Trophoblast cell (in vitro differentiated cells and primary cell): ENCODE measurements at regions not wholly inside any gene's neighbourhood (a gene's known extent, or its start where the extent isn't known, plus 50 kb on each side); places are given as distances from the start of the nearest gene placed in this dataset.

Experiments
- DNase-seq, 2 donors: peaks; one replicate each; pipeline ENCODE4 v3.0.0-alpha.2; 2016
- H2AFZ ChIP-seq: 2 replicates; pipeline ENCODE4 v1.6.1; 2013; ENCODE audit warnings: low read length, moderate library complexity, mild to moderate bottlenecking; ENCODE audit not compliant: insufficient read depth, poor library complexity
- H2AK5ac ChIP-seq: 2 replicates; pipeline ENCODE4 v1.6.1; 2013; ENCODE audit warnings: mild to moderate bottlenecking, low read length
- H2BK120ac ChIP-seq: 2 replicates; pipeline ENCODE4 v1.6.1; 2013; ENCODE audit warnings: low read length, mild to moderate bottlenecking, moderate library complexity; ENCODE audit not compliant: insufficient read depth, poor library complexity
- H2BK12ac ChIP-seq: 2 replicates; pipeline ENCODE4 v1.6.1; 2013; ENCODE audit warnings: mild to moderate bottlenecking, low read length, moderate library complexity
- H2BK5ac ChIP-seq: 2 replicates; pipeline ENCODE4 v1.6.1; 2013; ENCODE audit warnings: low read length, low read depth, moderate library complexity, mild to moderate bottlenecking; ENCODE audit not compliant: poor library complexity
- H3K14ac ChIP-seq: 2 replicates; pipeline ENCODE4 v1.6.1; 2013; ENCODE audit warnings: mild to moderate bottlenecking, low read length
- H3K18ac ChIP-seq: 2 replicates; pipeline ENCODE4 v1.6.1; 2013; ENCODE audit warnings: mild to moderate bottlenecking, low read length
- H3K23ac ChIP-seq: 2 replicates; pipeline ENCODE4 v1.6.1; 2013; ENCODE audit warnings: low read length
- H3K27ac ChIP-seq: 2 replicates; pipeline ENCODE4 v1.5.1; 2013; ENCODE audit warnings: low read depth, mild to moderate bottlenecking, inconsistent platforms, low read length, moderate library complexity
- H3K27me3 ChIP-seq: 2 replicates; pipeline ENCODE4 v1.6.1; 2013; ENCODE audit warnings: inconsistent platforms, mild to moderate bottlenecking, low read length, moderate library complexity; ENCODE audit not compliant: insufficient read depth
- H3K36me3 ChIP-seq, 2 experiments: 1 replicate in 1 of 2; 2 replicates in 1 of 2; pipeline ENCODE4 v1.6.1; 2013; ENCODE audit warnings: low read length in 2 of 2, mild to moderate bottlenecking in 2 of 2, moderate library complexity in 1 of 2; ENCODE audit not compliant: insufficient read depth in 2 of 2, control insufficient read depth in 1 of 2
- H3K4ac ChIP-seq: 2 replicates; pipeline ENCODE4 v1.6.1; 2013; ENCODE audit warnings: low read depth, mild to moderate bottlenecking, low read length, moderate library complexity
- H3K4me1 ChIP-seq, 2 experiments: 1 replicate in 1 of 2; 2 replicates in 1 of 2; pipeline ENCODE4 v1.6.1; 2013; ENCODE audit warnings: low read length in 2 of 2, mild to moderate bottlenecking in 2 of 2, moderate library complexity in 1 of 2; ENCODE audit not compliant: insufficient read depth in 2 of 2, control insufficient read depth in 1 of 2
- H3K4me2 ChIP-seq: 2 replicates; pipeline ENCODE4 v1.6.1; 2013; ENCODE audit warnings: inconsistent platforms, mild to moderate bottlenecking, low read length, moderate library complexity
- H3K4me3 ChIP-seq: 2 replicates; pipeline ENCODE4 v1.5.1; 2013; ENCODE audit warnings: mild to moderate bottlenecking, low read depth, low read length, inconsistent platforms
- H3K79me1 ChIP-seq: one replicate; pipeline ENCODE4 v1.6.1; 2013; ENCODE audit warnings: low read length
- H3K79me2 ChIP-seq: 2 replicates; pipeline ENCODE4 v1.6.1; 2013; ENCODE audit warnings: low read length, mild to moderate bottlenecking; ENCODE audit not compliant: control insufficient read depth, insufficient read depth, poor library complexity
- H3K9ac ChIP-seq: 2 replicates; pipeline ENCODE4 v1.6.1; 2013; ENCODE audit warnings: mild to moderate bottlenecking, low read length
- H3K9me3 ChIP-seq: 2 replicates; pipeline ENCODE4 v1.6.1; 2013; ENCODE audit warnings: low read depth, mild to moderate bottlenecking, control low read depth, inconsistent platforms, low read length; ENCODE audit not compliant: insufficient read depth
- H4K12ac ChIP-seq: 2 replicates; pipeline ENCODE4 v1.6.1; 2013; ENCODE audit warnings: low read depth, mild to moderate bottlenecking, low read length, moderate library complexity
- H4K8ac ChIP-seq: 2 replicates; pipeline ENCODE4 v1.6.1; 2013; ENCODE audit warnings: low read depth, mild to moderate bottlenecking, low read length, moderate library complexity
- H4K91ac ChIP-seq: one replicate; pipeline ENCODE4 v1.6.1; 2013; ENCODE audit warnings: low read depth, mild to moderate bottlenecking, low read length, moderate library complexity
- WGBS: extraction: QIAGEN DNeasy Blood & Tissue Kit; methylation state at CpG from one replicate; pipeline ENCODE4 v1.1.7; 2013; ENCODE audit warnings: missing lambda C conversion rate; ENCODE audit not compliant: insufficient read length, insufficient coverage; ENCODE audit errors: extremely low coverage; 5-methylcytosine and 5-hydroxymethylcytosine counted together

DNA sequence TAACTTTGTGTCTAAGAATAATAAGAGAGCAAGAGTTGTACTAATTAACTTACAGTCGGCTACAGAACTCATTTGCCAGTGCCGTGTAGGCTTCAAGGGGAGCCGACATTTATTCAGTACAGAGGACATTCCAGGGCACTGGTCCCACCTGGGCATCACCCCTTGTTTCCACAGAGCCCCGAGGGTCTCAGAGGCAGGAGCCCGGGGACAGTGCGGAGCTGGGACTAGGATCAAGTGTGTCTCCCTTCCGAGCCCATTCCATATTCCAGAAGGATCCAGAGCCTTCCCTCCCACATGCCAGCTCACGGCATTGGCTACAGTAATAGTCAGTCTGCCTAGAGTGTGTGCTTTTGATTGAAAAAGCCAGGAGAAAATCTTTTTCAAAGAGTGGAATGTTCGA is 71.5 kb upstream of the CTDP1 start:
- H3K4me2 ChIP-seq, result no peak overlapping the region
- H3K27me3 ChIP-seq, result no peaks in the 10 kb centered on the region
- no peak overlapping the region for H2BK120ac ChIP-seq
- WGBS, result no CpG with 5 or more reads among the region's 9 CpGs
- H4K91ac ChIP-seq, result no peak overlapping the region
- H2AFZ ChIP-seq, result no peak overlapping the region
- H3K4me3 ChIP-seq, result no peak overlapping the region
- H3K9me3 ChIP-seq, result peaks cover 3% of the 10 kb centered on the region
- H3K4ac ChIP-seq, result no peak overlapping the region
- no peaks in the 10 kb centered on the region for H3K79me1 ChIP-seq
- H3K9ac ChIP-seq, result no peak overlapping the region
- H3K18ac ChIP-seq, result no peak overlapping the region
- no peak overlapping the region for H2BK5ac ChIP-seq
- no peak overlapping the region for H3K27ac ChIP-seq
- no peak overlapping the region for H4K8ac ChIP-seq
- H2BK12ac ChIP-seq, result no peak overlapping the region
- H3K14ac ChIP-seq, result no peak overlapping the region
- H2AK5ac ChIP-seq, result no peak overlapping the region
- no peak overlapping the region for H3K23ac ChIP-seq
- no peaks in the 10 kb centered on the region for H3K79me2 ChIP-seq
- H3K36me3 ChIP-seq, result no peaks in the 10 kb centered on the region
- H3K4me1 ChIP-seq, result peaks cover 0 to 8% of the 10 kb centered on the region in 2 experiments
- no peak overlapping the region for H4K12ac ChIP-seq
- DNase-seq, result no peak

- Histone ChIP-seq H4K8ac (no peak overlapping the region), H4K12ac (no peak overlapping the region), H2BK12ac (no peak overlapping the region)
These were observed 71.1 kb upstream of the CTDP1 start for GRCh38 chr18:79608535-79608934.

DNA sequence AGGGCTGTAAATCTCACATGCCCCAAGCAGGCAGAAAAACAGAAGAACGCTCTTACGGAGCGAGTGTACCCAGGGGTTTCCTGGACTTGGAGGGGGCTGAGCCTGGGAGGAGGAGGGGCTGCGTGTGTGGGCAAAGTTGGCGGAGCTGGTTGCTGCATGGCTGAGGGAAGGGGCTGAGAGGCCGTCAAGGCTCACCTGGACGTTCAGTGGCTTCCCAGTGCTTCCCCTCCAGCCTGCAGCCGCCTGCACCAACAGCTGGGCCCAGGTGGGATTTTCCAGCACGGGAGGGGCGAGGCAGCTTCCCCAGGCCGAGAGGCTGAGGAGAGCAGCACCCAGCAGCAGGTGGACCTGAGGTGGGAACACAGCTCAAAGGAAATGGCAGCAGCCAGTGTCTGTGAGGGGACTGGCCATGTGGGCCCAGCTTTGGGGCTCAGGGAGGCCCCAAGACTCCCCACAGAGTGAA is 70.6 kb upstream of the CTDP1 start:
- Histone ChIP-seq H3K27ac (no peak overlapping the region), H3K4me3 (no peak overlapping the region), H2BK5ac (no peak overlapping the region), H3K79me2 (no peaks in the 10 kb centered on the region), H3K27me3 (no peaks in the 10 kb centered on the region), H4K8ac (no peak overlapping the region), H3K23ac (no peak overlapping the region), H3K9me3 (peaks cover 3% of the 10 kb centered on the region), H3K4me1 (peaks cover 0 to 8% of the 10 kb centered on the region in 2 experiments), H2BK120ac (no peak overlapping the region), H3K18ac (no peak overlapping the region), H3K9ac (no peak overlapping the region), H3K79me1 (no peaks in the 10 kb centered on the region), H3K14ac (no peak overlapping the region), H3K4ac (no peak overlapping the region), H2AK5ac (no peak overlapping the region), H2AFZ (no peak overlapping the region), H4K12ac (no peak overlapping the region), H2BK12ac (no peak overlapping the region), H3K4me2 (no peak overlapping the region), H4K91ac (no peak overlapping the region), H3K36me3 (no peaks in the 10 kb centered on the region)
- DNase-seq, result no peak
- no CpG with 5 or more reads among the region's 11 CpGs for WGBS

More at GRCh38 chr18:79608535-79608934, 71.1 kb upstream of the CTDP1 start:
- Histone ChIP-seq H3K79me1 (no peaks in the 10 kb centered on the region), H2AFZ (no peak overlapping the region), H3K4me3 (no peak overlapping the region), H2BK5ac (no peak overlapping the region), H3K23ac (no peak overlapping the region), H3K14ac (no peak overlapping the region), H3K4me2 (no peak overlapping the region), H3K4me1 (peaks cover 0 to 8% of the 10 kb centered on the region in 2 experiments), H3K9me3 (peaks cover 3% of the 10 kb centered on the region), H3K4ac (no peak overlapping the region), H3K27me3 (no peaks in the 10 kb centered on the region), H3K79me2 (no peaks in the 10 kb centered on the region), H2BK120ac (no peak overlapping the region), H3K18ac (no peak overlapping the region), H4K91ac (no peak overlapping the region), H3K9ac (no peak overlapping the region), H3K27ac (no peak overlapping the region), H3K36me3 (no peaks in the 10 kb centered on the region), H2AK5ac (no peak overlapping the region)
- DNase-seq, result no peak
- no CpG with 5 or more reads among the region's 18 CpGs for WGBS

GRCh38 chr18:79609841-79610281 is 69.7 kb upstream of the CTDP1 start:
- H3K27me3 ChIP-seq, result no peaks in the 10 kb centered on the region
- no peak overlapping the region for H2BK5ac ChIP-seq
- no peak overlapping the region for H2BK120ac ChIP-seq
- H4K12ac ChIP-seq, result no peak overlapping the region
- no peaks in the 10 kb centered on the region for H3K79me2 ChIP-seq
- no peak overlapping the region for H3K27ac ChIP-seq
- H3K18ac ChIP-seq, result no peak overlapping the region
- no peak overlapping the region for H3K9ac ChIP-seq
- WGBS, result no CpG with 5 or more reads among the region's 16 CpGs
- H3K4me3 ChIP-seq, result no peak overlapping the region
- H4K91ac ChIP-seq, result no peak overlapping the region
- H3K79me1 ChIP-seq, result no peaks in the 10 kb centered on the region
- no peak overlapping the region for H3K4ac ChIP-seq
- H3K9me3 ChIP-seq, result peaks cover under 1% of the 10 kb centered on the region
- DNase-seq, result no peak
- no peak overlapping the region for H2AFZ ChIP-seq
- H3K4me1 ChIP-seq, result peaks cover 0 to 8% of the 10 kb centered on the region in 2 experiments
- H3K36me3 ChIP-seq, result no peaks in the 10 kb centered on the region
- no peak overlapping the region for H3K14ac ChIP-seq
- no peak overlapping the region for H2BK12ac ChIP-seq
- H4K8ac ChIP-seq, result no peak overlapping the region
- H3K23ac ChIP-seq, result no peak overlapping the region
- no peak overlapping the region for H2AK5ac ChIP-seq
- H3K4me2 ChIP-seq, result no peak overlapping the region
